Testis (tissue), 2 donors: ENCODE measurements at regions not wholly inside any gene's neighbourhood (a gene's known extent, or its start where the extent isn't known, plus 50 kb on each side); places are given as distances from the start of the nearest gene placed in this dataset.

ENCODE experiments used
- DNase-seq: peaks from one replicate; pipeline ENCODE4 v3.0.0-alpha.2; 2019
- H3K27ac ChIP-seq, 2 donors: fragments of 200-600 bp; sonication (generic); one replicate each; pipeline ENCODE4 v1.5.1; 2019
- H3K27me3 ChIP-seq: fragments of 200-600 bp; sonication (generic); one replicate; pipeline ENCODE4 v1.5.1; 2019
- H3K36me3 ChIP-seq: fragments of 200-600 bp; sonication (generic); one replicate; pipeline ENCODE4 v1.5.1; 2017; ENCODE audit warnings: low read depth; ENCODE audit errors: missing control alignments
- H3K4me1 ChIP-seq: fragments of 200-600 bp; sonication (generic); one replicate; pipeline ENCODE4 v1.5.1; 2019
- H3K4me3 ChIP-seq, 2 donors: fragments of 200-600 bp; sonication (generic); one replicate each; pipeline ENCODE4 v1.5.1; 2017 to 2019
- H3K9me3 ChIP-seq: fragments of 200-600 bp; sonication (generic); one replicate; pipeline ENCODE4 v1.5.1; 2017
- CTCF ChIP-seq, 3 experiments: fragments of 450-650 bp in 2 of 3; fragments of 200-600 bp in 1 of 3; sonication (generic) in 1 of 3; IDR thresholded peaks; one replicate each; pipeline ENCODE4 v1.5.1; 2016 to 2019; ENCODE audit warnings: antibody characterized with exemption in 3 of 3, mild to moderate bottlenecking in 2 of 3, moderate library complexity in 1 of 3
- POLR2A ChIP-seq: fragments of 450-650 bp; IDR thresholded peaks from one replicate; pipeline ENCODE4 v1.6.1; 2017; ENCODE audit warnings: antibody characterized with exemption, mild to moderate bottlenecking, moderate library complexity
- WGBS, 2 donors: methylation state at CpG; one replicate each; pipeline ENCODE4 v1.1.5; 2018; 5-methylcytosine and 5-hydroxymethylcytosine counted together
- intact Hi-C: fragments of 100-400 bp; cut with DNase I; formaldehyde crosslinking; loops from one replicate; pipeline ENCODE4 v1.15.1; 2023; ENCODE audit warnings: low total_unique reads

DNA sequence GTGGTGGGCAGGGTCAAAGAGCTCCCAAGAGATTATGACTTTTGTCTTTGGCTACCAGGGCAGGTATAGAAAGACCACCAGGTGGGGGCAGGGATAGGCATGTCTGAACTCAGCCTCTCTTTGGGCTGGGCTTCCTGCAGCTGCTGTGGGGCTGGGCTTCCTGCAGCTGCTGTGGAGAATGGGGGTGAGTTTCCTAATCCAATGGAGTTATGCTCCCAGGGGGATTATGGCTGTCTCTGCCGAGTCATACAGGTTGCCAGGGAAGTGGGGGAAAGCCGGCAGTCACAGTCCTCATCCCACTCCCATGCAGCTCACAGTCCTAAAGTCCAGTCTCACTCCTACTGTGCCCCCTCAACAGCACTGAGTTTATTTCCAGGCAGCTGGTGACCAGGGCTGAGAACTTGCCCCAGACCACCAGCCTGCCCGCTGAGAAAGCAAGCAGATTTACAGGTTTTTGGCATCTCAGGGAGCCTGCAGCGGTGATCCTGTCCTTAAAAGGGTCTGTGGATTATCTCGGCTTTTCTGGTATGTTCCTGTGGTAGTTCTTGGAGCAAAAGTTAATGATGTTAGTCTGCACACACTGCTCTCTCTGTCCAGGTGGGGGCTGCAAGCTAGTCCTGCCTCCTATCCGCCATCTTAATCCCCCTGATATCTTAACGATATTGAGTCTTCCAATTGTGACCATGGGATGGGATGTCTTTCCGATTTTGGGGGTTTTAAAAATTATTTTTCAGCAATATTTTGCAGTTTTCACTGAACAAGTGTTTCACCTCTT lies 133.4 kb downstream of the RTL9 start:
- no peak for DNase-seq
- no peak overlapping the region for H3K27ac ChIP-seq
- intact Hi-C loops = no loop called here
- H3K27me3 ChIP-seq = no peaks in the 10 kb centered on the region
- no peaks in the 10 kb centered on the region for H3K9me3 ChIP-seq
- H3K36me3 ChIP-seq = no peaks in the 10 kb centered on the region
- 73 to 74% methylated on average over 5 to 8 of the region's 8 CpGs for WGBS, 2 donors
- no peak overlapping the region for H3K4me3 ChIP-seq
- no peaks in the 10 kb centered on the region for H3K4me1 ChIP-seq
- TF ChIP-seq CTCF (IDR thresholded peaks at IDR 0.05) = no peak
- TF ChIP-seq POLR2A = no peak

- WGBS, 2 donors = 94% methylated on average over 5 to 6 of the region's 6 CpGs
- H3K27ac ChIP-seq = no peak overlapping the region
Observed at GRCh38 chrX:110504947-110505346, 146.3 kb downstream of the RTL9 start.

DNA sequence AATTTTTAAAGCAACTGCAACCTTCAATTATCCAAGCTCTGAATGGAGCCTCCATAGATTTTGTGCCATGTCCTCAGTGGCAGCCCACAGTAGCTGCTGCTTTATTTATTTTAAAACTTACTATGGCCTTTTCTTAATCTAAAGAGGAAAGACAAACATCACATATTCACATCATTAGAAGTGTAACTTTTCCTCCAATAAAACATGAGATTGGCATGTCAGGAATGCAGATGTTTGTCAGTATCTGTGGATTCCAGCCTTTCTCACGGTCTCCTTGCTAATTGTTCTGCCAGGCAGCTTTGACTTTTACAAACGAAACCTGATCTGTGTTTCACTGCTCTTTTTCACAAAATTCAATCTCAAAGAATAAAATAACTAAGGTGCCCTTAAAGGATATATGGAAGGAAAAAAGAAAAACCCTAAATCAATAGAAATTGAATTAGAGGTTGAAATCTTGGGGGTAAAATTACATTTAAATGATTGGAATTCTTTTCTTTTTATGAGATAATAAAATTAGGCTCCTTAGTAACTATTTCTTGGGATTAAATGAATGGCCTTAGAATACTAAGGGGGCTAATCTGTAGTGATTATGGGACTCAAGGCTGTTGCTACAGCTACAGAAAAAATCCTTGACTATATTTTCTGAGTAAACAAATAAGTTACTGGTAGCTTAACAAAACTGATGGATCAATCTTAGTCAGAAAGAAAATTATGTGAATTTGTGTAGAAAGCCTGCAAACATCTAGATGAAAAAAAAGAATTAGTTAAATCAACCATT lies 151.3 kb downstream of the RTL9 start:
- no peaks in the 10 kb centered on the region for H3K36me3 ChIP-seq
- H3K4me1 ChIP-seq = no peaks in the 10 kb centered on the region
- no peak for DNase-seq
- H3K4me3 ChIP-seq = no peak overlapping the region
- H3K27me3 ChIP-seq = no peaks in the 10 kb centered on the region
- no peaks in the 10 kb centered on the region for H3K9me3 ChIP-seq
- WGBS, 2 donors = 36 to 41% methylated on average over 2 of the region's 2 CpGs
- H3K27ac ChIP-seq = no peak overlapping the region
- intact Hi-C loops = no loop called here
- TF ChIP-seq POLR2A (no peak), CTCF (IDR thresholded peaks at IDR 0.05) (no peak)

More at GRCh38 chrX:110504947-110505346, 146.3 kb downstream of the RTL9 start:
- H3K27me3 ChIP-seq = no peaks in the 10 kb centered on the region
- H3K4me1 ChIP-seq = no peaks in the 10 kb centered on the region
- no peaks in the 10 kb centered on the region for H3K9me3 ChIP-seq
- intact Hi-C loops = no loop called here
- no peak overlapping the region for H3K4me3 ChIP-seq
- DNase-seq = no peak
- no peaks in the 10 kb centered on the region for H3K36me3 ChIP-seq
- TF ChIP-seq CTCF (IDR thresholded peaks at IDR 0.05) = no peak
- TF ChIP-seq POLR2A = no peak

GRCh38 chrX:110511238-110511637 lies 152.6 kb downstream of the RTL9 start:
- WGBS, 2 donors = 67 to 86% methylated on average over 1 to 2 of the region's 2 CpGs
- TF ChIP-seq CTCF (IDR thresholded peaks at IDR 0.05) (no peak), POLR2A (no peak)
- Histone ChIP-seq H3K36me3 (no peaks in the 10 kb centered on the region), H3K27me3 (no peaks in the 10 kb centered on the region), H3K9me3 (no peaks in the 10 kb centered on the region), H3K4me3 (no peak overlapping the region), H3K4me1 (no peaks in the 10 kb centered on the region), H3K27ac (no peak overlapping the region)
- no peak for DNase-seq
- intact Hi-C loops = no loop called here
